Tibial artery (tissue), 4 donors: ENCODE measurements at regions not wholly inside any gene's neighbourhood (a gene's known extent, or its start where the extent isn't known, plus 50 kb on each side); places are given as distances from the start of the nearest gene placed in this dataset.

ENCODE experiments used
- DNase-seq, 2 donors: peaks; one replicate each; pipeline ENCODE4 v3.0.0-alpha.2; 2019
- H3K27ac ChIP-seq, 2 donors: fragments of 200-600 bp; sonication (generic) in 1 of 2; 1 replicate in 1 of 2; 2 replicates in 1 of 2; pipeline ENCODE4 v1.5.1; 2018 to 2019; ENCODE audit warnings: mild to moderate bottlenecking in 1 of 2
- H3K27me3 ChIP-seq, 2 donors: fragments of 200-600 bp; sonication (generic) in 1 of 2; one replicate each; pipeline versions ENCODE4 v1.5.1 to v1.6.0; 2016 to 2019
- H3K36me3 ChIP-seq, 3 donors: fragments of 200-600 bp; sonication (generic) in 2 of 3; one replicate each; pipeline ENCODE4 v1.5.1; 2016 to 2019; ENCODE audit warnings: mild to moderate bottlenecking in 2 of 3
- H3K4me1 ChIP-seq, 4 donors: fragments of 200-600 bp; sonication (generic) in 2 of 4; 1 replicate in 3 of 4; 2 replicates in 1 of 4; pipeline ENCODE4 v1.5.1; 2016 to 2019
- H3K4me3 ChIP-seq, 2 donors: fragments of 200-600 bp; sonication (generic) in 1 of 2; 1 replicate in 1 of 2; 2 replicates in 1 of 2; pipeline ENCODE4 v1.5.1; 2018 to 2019; ENCODE audit warnings: mild to moderate bottlenecking in 2 of 2
- H3K9me3 ChIP-seq, 3 donors: fragments of 200-600 bp; sonication (generic) in 1 of 3; one replicate each; pipeline ENCODE4 v1.5.1; 2016 to 2019
- intact Hi-C: fragments of 100-400 bp; cut with DNase I; formaldehyde crosslinking; loops from one replicate; pipeline ENCODE4 v1.15.0; 2023; ENCODE audit warnings: low total_unique reads
- TF ChIP-seq, protein P1 (sequence below), 2 experiments: fragments of 200-600 bp in 1 of 2; fragments of 450-650 bp in 1 of 2; IDR thresholded peaks; one replicate each; pipeline ENCODE4 v1.5.1; 2017 to 2019; ENCODE audit warnings: antibody characterized with exemption in 2 of 2, mild to moderate bottlenecking in 1 of 2, moderate library complexity in 1 of 2

DNA sequence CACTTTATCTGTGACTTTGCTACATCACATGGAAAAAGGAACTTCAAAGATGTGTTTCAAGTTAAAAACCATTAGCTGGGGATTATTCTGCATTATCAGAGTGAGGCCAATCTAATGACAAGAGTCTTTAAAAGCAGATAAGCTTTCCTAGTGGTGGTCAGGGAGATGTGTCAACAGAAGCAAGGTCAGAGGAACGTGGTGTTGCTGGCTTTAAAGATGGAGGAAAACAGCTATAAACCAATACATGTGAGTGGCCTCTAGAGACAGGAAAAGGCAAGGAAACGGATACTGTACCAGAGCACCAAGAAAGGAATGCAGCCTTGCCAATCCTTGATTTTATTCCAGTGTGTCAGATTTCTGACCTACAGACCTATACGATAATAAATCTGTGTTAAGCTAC, 204.2 kb downstream of the TAF11L14 start:
- Histone ChIP-seq H3K9me3 (peaks cover 0 to 11% (median 0%) of the 10 kb centered on the region in 3 donors), H3K27ac (no peak overlapping the region), H3K27me3 (no peaks in the 10 kb centered on the region), H3K36me3 (no peaks in the 10 kb centered on the region), H3K4me3 (no peak overlapping the region), H3K4me1 (no peaks in the 10 kb centered on the region)
- intact Hi-C loops = no loop called here
- no peak for DNase-seq
- TF ChIP-seq, protein P1, sequence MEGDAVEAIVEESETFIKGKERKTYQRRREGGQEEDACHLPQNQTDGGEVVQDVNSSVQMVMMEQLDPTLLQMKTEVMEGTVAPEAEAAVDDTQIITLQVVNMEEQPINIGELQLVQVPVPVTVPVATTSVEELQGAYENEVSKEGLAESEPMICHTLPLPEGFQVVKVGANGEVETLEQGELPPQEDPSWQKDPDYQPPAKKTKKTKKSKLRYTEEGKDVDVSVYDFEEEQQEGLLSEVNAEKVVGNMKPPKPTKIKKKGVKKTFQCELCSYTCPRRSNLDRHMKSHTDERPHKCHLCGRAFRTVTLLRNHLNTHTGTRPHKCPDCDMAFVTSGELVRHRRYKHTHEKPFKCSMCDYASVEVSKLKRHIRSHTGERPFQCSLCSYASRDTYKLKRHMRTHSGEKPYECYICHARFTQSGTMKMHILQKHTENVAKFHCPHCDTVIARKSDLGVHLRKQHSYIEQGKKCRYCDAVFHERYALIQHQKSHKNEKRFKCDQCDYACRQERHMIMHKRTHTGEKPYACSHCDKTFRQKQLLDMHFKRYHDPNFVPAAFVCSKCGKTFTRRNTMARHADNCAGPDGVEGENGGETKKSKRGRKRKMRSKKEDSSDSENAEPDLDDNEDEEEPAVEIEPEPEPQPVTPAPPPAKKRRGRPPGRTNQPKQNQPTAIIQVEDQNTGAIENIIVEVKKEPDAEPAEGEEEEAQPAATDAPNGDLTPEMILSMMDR (IDR thresholded peaks at IDR 0.05) = no peak

DNA sequence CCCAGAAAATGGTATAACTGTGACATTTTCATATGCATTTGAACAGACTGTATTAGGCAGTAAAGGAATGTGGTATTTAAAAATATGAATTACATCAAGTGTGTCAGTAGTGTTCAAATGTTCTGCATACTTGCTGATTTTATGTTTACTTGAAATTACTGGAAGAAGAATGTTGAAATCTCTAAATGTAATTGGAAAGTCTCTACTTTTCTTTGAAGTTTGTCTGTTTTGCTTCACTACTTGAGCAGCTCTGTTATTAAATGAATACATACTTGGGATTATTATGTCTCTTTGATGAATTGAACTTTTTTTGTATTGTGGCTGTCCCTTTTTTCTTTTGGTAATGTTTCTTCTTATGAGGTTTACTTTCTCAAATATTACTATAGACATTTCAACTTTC, 205.6 kb downstream of the TAF11L14 start:
- Histone ChIP-seq H3K27me3 (no peaks in the 10 kb centered on the region), H3K36me3 (no peaks in the 10 kb centered on the region), H3K4me3 (no peak overlapping the region), H3K27ac (no peak overlapping the region), H3K9me3 (peaks cover 0 to 11% (median 0%) of the 10 kb centered on the region in 3 donors), H3K4me1 (no peaks in the 10 kb centered on the region)
- DNase-seq = no peak
- intact Hi-C loops = no loop called here
- TF ChIP-seq, protein P1 (IDR thresholded peaks at IDR 0.05) = no peak

GRCh38 chr5:17846496-17846895, 212.2 kb downstream of the TAF11L14 start:
- intact Hi-C loops = no loop called here
- TF ChIP-seq, protein P1 (IDR thresholded peaks at IDR 0.05) = no peak
- Histone ChIP-seq H3K9me3 (no peaks in the 10 kb centered on the region), H3K36me3 (no peaks in the 10 kb centered on the region), H3K27ac (no peak overlapping the region), H3K27me3 (no peaks in the 10 kb centered on the region), H3K4me1 (no peaks in the 10 kb centered on the region), H3K4me3 (no peak overlapping the region)
- DNase-seq = no peak

DNA sequence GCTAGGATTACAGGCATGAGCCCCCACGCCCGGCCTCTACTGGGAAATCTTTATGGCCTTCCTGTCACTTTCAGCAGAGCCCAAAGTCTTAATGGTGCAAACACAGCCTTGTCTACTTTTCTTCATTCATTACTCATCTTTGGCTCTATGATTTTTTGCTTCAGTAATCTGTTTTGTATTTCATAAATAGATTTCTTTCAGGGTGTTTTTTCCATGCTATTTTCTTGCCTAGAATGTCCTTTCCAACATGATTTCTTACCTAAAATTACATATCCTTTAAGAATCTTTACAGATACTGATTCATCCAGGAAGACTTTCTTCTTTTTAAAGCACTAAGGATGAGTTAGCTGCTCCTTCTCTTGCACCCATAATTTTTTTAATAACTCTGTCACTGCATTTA, 213.0 kb downstream of the TAF11L14 start:
- no peak for DNase-seq
- intact Hi-C loops = no loop called here
- TF ChIP-seq, protein P1 (IDR thresholded peaks at IDR 0.05) = no peak
- Histone ChIP-seq H3K36me3 (no peaks in the 10 kb centered on the region), H3K27me3 (no peaks in the 10 kb centered on the region), H3K9me3 (no peaks in the 10 kb centered on the region), H3K27ac (no peak overlapping the region), H3K4me1 (no peaks in the 10 kb centered on the region), H3K4me3 (no peak overlapping the region)

- TF ChIP-seq, protein P1 (IDR thresholded peaks at IDR 0.05) = no peak
- Histone ChIP-seq H3K4me3 (no peak overlapping the region), H3K27me3 (no peaks in the 10 kb centered on the region), H3K36me3 (no peaks in the 10 kb centered on the region), H3K4me1 (no peaks in the 10 kb centered on the region), H3K9me3 (no peaks in the 10 kb centered on the region), H3K27ac (no peak overlapping the region)
- DNase-seq = no peak
- intact Hi-C loops = no loop called here
Observed at GRCh38 chr5:17852111-17852510, 217.9 kb downstream of the TAF11L14 start.

DNA sequence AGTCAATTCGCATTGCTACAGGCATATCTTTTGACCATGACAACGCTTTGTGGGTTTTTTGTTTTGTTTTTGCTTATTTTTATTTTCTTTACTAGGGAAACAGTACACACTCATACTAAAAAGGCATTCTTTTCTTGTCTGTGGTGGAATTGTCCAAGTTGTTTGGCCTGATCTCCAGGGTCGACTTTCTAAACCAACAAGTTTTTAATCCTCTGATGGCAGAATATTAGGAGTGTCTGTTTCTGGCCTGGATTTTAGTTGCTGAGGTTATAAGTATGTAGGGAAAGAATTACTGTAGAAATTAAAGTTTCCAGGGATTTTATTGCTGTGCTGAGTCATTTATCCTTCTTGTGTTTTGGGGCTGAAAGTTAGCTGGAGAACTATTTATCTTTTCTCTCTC, 218.5 kb downstream of the TAF11L14 start:
- H3K36me3 ChIP-seq = no peaks in the 10 kb centered on the region
- no peak overlapping the region for H3K4me3 ChIP-seq
- H3K9me3 ChIP-seq = no peaks in the 10 kb centered on the region
- H3K27ac ChIP-seq = no peak overlapping the region
- no peaks in the 10 kb centered on the region for H3K4me1 ChIP-seq
- intact Hi-C loops = no loop called here
- no peak for DNase-seq
- TF ChIP-seq, protein P1 (IDR thresholded peaks at IDR 0.05) = no peak
- no peaks in the 10 kb centered on the region for H3K27me3 ChIP-seq
